ENCODE measurements at regions not wholly inside any gene's neighbourhood (a gene's known extent, or its start where the extent isn't known, plus 50 kb on each side); places are given as distances from the start of the nearest gene placed in this dataset.
"Not testable (repeated sequence)": the region's sequence is repeated elsewhere in the genome, so short reads cannot be mapped to it uniquely, and the experiment has no call there.

DNA sequence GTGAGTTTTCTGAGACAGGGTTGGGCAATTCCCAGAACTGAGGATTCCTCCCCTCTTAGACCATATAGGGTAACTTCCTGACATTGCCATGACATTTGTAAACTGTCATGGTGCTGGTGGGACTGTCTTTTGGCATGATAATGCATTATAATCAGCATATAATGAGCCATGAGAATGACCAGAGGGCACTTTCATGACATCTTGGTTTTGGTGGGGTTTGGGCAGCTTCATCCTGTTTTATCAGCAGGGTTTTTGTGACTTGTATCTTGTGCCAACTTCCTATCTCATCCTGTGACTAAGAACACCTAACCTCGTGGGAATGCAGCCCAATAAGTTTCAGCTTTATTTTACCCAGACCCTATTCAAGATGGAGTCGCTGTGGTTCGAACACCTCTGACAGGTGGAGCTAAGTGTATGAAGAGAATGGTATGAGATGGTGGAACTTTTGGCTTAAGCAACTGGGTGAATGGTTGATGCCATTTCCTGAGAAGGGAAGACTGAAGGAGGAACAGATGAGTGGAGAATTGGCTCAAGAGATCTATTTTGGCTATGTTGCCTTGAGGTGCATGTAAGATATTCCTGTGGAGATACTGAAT, 217.3 kb downstream of the RAB11FIP4 start:
- ATAC-seq (no peak), DNase-seq (ENCODE audit: low spot score in 2 of 2) (no peak)
- Mint-ChIP-seq H3K4me1 (no peaks in the 10 kb centered on the region), H3K9me3 (no peaks in the 10 kb centered on the region), H3K4me3 (no peak overlapping the region), H3K27ac (no peak overlapping the region), H3K36me3 (no peaks in the 10 kb centered on the region)

DNA sequence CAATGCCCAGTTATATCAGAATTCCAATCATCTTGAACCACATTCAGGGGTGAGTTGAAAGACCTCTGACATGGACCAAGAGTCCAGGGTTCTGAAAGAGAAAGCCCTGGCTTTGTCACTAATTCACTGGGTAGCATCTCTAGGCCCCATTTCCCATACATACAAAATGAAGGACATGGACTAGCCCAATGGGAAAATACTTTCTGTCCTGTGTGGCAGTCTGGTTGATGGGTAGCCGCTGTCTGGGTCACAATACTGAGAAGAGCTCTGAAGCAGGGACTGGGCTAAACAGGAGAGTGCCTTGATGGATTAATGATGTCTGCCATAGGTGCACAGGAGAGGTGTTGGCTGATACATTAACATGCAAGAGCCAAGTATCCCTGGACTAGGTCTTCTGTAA, 214.3 kb downstream of the RAB11FIP4 start:
- H3K4me1 Mint-ChIP-seq, result no peaks in the 10 kb centered on the region
- no peak overlapping the region for H3K4me3 Mint-ChIP-seq
- H3K9me3 Mint-ChIP-seq, result no peaks in the 10 kb centered on the region
- H3K27ac Mint-ChIP-seq, result no peak overlapping the region
- DNase-seq (ENCODE audit: low spot score in 2 of 2), result no peak
- H3K36me3 Mint-ChIP-seq, result no peaks in the 10 kb centered on the region
- no peak for ATAC-seq

DNA sequence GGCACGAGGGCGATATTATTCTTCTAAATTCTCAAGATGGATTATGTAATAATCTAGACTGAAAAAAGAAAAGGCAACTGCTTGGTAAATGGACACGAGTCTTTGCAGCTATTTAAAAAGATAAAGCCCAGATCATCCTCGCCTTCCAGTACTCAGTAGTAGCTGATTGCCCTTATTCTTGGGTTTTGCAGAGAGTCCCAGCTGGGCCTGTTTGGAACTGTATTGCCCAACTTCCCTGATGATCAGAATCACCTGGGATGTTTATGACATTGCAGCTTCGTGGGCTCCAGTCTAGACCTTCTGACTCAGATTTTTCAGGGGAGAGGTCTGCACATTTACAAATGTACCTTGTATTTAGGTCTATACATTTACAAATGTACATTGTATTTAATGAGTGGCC, 213.5 kb downstream of the RAB11FIP4 start:
- Mint-ChIP-seq H3K4me3 (no peak overlapping the region), H3K27ac (no peak overlapping the region), H3K36me3 (no peaks in the 10 kb centered on the region), H3K4me1 (no peaks in the 10 kb centered on the region), H3K9me3 (no peaks in the 10 kb centered on the region)
- ATAC-seq (no peak), DNase-seq (ENCODE audit: low spot score in 2 of 2) (no peak)

DNA sequence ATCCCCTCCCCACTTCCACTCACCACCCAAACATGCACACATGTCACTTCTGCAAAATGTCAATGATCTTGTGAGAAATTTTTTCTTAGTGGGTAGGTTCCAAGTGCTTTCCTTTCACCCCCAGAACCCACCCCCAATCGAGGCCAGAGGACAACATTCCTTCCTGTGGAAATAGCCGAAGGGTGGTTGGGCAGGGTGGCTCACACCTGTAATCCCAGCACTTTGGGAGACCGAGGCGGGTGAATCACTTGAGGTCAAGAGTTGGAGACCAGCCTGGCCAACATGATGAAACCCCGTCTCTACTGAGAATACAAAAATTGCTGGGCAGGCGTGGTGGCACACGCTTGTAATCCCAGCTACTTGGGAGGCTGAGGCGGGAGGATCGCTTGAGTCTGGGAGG, 208.7 kb downstream of the RAB11FIP4 start:
- not testable (repeated sequence) for H3K36me3 Mint-ChIP-seq; H3K27ac Mint-ChIP-seq; H3K4me1 Mint-ChIP-seq; DNase-seq (ENCODE audit: low spot score in 2 of 2); H3K9me3 Mint-ChIP-seq; H3K4me3 Mint-ChIP-seq; ATAC-seq

DNA sequence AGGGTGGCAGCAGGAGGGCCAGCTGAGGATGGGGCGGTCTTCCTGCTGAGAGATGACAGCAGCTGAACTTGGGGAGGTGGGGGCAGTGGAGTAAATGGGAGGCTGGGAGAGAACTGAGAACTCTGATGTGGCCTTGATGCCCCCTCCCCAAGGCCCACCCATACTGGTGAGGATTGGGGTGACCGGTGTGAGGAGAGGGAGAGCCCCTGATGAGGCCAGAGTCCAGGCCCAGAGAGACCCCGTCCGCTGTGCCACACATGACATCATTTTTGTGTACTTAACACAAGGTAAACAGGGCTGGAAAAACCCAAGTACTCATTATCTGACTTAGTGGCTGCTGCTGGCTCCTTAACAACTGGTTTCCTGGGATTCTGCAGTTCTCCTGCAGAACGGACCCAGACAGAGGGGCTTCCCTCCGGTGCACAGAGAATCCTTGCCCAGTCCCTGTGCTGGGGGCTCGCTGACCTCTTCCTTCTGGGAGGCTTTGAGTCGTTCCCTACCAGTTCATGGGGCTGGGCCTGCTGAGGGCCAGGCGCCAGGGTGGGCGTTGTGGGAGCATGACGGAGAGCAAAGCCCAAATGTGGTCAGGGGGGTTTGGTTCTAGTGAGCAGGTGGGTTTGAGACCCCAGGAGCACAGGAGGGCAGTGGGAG, 207.6 kb downstream of the RAB11FIP4 start:
- H3K27ac Mint-ChIP-seq, result no peak overlapping the region
- H3K36me3 Mint-ChIP-seq, result no peaks in the 10 kb centered on the region
- ATAC-seq (no peak), DNase-seq (ENCODE audit: low spot score in 2 of 2) (no peak)
- H3K4me1 Mint-ChIP-seq, result peaks cover 8% of the 10 kb centered on the region
- no peaks in the 10 kb centered on the region for H3K9me3 Mint-ChIP-seq
- H3K4me3 Mint-ChIP-seq, result no peak overlapping the region

DNA sequence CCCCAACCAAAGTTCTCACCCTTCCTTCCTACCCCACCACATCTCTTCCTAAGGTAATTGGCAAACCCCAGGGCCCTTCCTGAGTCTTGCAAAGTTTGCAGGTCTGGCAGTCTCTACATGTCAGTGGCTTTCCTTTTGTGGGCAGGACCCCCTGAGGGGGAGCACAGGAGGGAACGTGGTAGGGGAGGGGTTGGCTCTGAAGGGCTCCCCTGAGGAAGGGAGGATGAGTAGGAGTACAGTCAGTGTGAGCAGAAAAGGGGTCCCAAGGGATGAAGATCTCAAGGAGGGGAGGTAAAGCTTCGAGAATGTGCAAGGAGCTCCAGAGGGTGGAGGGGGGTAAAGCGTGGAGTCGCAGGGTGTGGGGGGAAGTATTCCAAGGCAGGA, 206.9 kb downstream of the RAB11FIP4 start:
- Mint-ChIP-seq H3K4me1 (peaks cover 8% of the 10 kb centered on the region), H3K9me3 (no peaks in the 10 kb centered on the region), H3K4me3 (no peak overlapping the region), H3K36me3 (no peaks in the 10 kb centered on the region), H3K27ac (no peak overlapping the region)
- ATAC-seq (no peak), DNase-seq (ENCODE audit: low spot score in 2 of 2) (no peak)

DNA sequence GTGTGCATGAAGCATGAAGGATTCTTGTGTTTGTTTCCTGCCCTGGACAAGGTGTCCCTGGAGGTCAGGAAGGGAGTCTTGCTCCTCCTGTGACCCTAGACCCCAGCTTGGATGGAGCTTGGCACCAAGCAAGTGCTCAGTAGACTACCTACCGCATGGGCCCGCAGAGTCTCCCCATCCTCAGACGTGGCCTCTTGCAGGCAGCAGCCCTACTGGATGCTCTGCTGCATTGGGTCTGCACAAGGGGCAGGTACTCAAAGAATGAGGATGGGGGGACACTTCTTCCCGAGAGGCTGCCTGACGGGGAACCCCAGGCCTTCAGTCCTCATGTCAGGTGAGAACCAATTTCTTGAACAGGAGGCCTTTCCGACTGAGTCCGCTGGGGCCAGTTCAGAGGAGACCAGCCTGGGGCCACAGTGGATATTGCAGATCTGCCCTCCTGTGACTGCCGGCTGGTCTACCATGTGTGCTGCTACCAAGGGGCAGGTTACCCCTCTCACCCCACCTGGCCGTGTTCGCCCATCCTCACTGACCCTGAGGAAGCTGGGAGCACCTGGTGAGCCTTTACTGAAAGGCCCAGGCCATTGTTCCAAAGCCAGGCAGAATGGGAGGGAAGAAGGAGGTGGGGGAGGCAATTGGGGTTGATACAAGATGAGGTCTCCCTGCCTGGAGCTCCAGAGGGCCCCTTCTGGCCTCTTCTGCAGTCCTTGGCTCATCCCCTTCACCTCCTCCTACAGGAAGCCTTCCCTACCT, 206.3 kb downstream of the RAB11FIP4 start:
- Mint-ChIP-seq H3K27ac (no peak overlapping the region), H3K36me3 (no peaks in the 10 kb centered on the region)
- no peak for ATAC-seq

DNA sequence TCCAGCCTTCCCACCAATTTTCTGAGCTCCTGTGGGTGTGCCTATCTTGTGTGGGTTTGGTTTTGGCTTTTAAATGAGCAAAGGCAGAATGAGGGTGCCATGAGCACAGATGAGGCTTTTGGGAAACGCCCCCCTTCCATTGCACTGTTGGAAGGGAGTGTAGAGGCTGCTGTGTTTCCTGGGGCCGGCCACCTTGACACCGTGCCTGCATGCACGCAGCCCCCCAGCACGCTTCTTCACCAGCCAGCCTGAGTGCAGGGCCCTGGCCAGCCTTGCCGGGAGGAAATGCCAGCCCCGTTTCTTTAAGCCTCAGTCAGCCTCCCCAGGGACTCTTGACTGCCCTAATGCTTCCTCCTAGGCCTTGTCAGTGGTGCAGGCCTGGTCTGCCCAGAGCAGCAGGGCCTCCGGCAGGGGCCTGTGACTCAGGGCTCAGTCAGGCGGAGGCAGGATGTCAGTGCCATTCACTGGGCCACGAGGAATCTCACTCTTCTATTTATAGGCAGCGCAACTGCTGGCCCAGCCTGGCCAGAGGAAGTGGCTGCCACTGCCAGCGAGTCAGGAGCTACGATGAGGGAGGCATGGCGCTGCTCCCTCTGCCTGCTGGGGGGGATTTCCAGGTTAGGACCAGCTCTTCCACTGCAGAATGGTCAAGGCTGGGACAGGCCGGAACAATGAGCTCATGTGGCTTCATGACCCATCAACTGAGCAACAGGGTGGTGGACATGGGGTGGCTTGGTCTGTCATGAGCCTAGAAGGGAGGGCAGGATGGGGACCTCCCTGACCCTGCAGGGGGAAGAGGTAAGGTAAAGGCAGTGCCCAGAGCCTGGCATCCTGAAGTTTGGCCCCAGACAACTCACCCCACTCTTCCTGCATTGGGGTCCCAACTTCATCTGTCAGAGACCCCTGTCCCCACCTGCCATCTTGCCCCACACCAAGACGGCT, 205.2 kb downstream of the RAB11FIP4 start:
- Mint-ChIP-seq H3K36me3 (no peaks in the 10 kb centered on the region), H3K4me1 (peaks cover 8% of the 10 kb centered on the region), H3K4me3 (no peak overlapping the region), H3K27ac (peak overlapping the region; percentile 32), H3K9me3 (no peaks in the 10 kb centered on the region)
- DNase-seq (ENCODE audit: low spot score in 2 of 2) (no peak), ATAC-seq (peak; percentile 92)

More for the DNA sequence above, 206.3 kb downstream of the RAB11FIP4 start:
- no peak overlapping the region for H3K4me3 Mint-ChIP-seq
- no peak for DNase-seq (ENCODE audit: low spot score in 2 of 2)
- H3K9me3 Mint-ChIP-seq, result no peaks in the 10 kb centered on the region
- peaks cover 8% of the 10 kb centered on the region for H3K4me1 Mint-ChIP-seq

DNA sequence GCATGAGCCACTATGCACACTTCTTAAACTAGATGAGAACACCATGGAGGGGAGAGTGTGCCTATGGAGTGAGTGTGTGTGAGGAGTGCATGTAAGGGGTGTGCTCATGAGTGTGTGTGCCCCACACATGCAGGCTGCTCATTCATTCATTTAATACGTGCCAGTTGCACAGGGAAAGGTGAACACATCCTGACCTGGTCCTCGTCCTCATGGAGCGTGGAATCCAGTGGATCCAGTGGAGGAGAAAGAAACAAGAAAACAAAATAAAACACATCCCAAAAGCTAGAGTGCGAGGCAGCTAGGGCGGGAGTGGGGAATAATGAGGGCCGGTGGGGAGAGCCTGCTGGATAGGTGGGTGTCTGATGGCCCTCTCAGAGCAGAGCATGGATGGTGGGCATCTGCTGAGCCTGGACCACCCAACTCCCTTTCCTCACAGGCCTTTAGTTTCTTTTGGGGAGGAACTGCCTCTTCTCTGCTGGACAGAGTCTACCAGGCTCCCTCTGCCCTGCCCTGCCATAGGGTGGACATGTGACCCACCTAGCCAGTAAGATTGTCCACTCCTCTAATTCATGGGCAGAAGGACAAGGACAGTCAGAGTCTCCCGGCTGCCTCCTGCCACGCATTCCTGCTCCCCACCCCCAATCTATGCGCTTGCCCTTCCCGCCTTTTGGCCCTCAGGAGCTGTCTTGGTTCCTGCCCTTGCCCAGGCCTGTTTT, 204.3 kb downstream of the RAB11FIP4 start:
- DNase-seq (ENCODE audit: low spot score in 2 of 2) (no peak), ATAC-seq (no peak)
- H3K27ac Mint-ChIP-seq, result peak overlapping the region; percentile 32
- no peaks in the 10 kb centered on the region for H3K9me3 Mint-ChIP-seq
- H3K36me3 Mint-ChIP-seq, result no peaks in the 10 kb centered on the region
- H3K4me3 Mint-ChIP-seq, result no peak overlapping the region
- peaks cover 8% of the 10 kb centered on the region for H3K4me1 Mint-ChIP-seq

DNA sequence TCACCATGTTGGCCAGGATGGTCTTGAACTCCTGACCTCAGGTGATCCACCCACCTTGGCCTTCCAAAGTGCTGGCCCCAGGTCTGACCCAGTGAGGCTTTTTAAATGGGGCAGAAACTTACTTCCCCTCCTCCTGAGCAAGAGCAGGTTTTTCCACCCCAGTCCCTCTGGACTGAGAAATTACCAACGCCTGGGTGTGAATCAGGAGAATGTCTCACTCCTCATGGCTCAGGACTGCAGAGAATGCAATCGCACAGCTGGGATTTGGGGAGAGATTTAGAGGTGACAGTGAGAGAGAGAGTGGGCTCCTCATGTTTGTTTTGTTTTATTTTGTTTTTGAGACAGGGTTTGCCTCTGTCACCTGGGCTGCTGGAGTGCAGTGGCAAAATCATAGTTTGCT, 203.6 kb downstream of the RAB11FIP4 start:
- H3K36me3 Mint-ChIP-seq, result no peaks in the 10 kb centered on the region
- DNase-seq (ENCODE audit: low spot score in 2 of 2) (no peak), ATAC-seq (no peak)

DNA sequence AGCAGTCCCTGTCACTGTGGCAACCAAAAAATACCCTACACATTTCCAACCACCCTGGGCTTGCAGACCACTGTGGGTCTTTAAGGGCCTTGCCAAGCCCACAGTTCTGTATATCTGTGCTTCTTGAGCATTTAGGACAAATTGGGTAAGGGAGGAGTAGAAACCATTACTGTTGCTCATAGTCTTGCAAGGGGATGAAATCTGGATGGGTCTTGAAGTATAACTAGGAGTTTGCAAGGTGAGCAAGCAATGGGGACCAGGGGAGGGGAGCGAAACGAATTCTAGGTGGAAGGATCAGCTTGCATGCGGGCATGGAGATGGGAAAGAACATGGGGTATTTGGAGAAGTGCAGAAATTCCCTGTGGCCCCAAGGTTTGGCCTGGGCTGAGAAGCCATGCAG, 202.9 kb downstream of the RAB11FIP4 start:
- Mint-ChIP-seq H3K4me3 (no peak overlapping the region), H3K9me3 (no peaks in the 10 kb centered on the region), H3K4me1 (peaks cover 8% of the 10 kb centered on the region), H3K36me3 (no peaks in the 10 kb centered on the region), H3K27ac (no peak overlapping the region)
- no peak for ATAC-seq
- no peak for DNase-seq (ENCODE audit: low spot score in 2 of 2)

More for the DNA sequence above, 203.6 kb downstream of the RAB11FIP4 start:
- Mint-ChIP-seq H3K9me3 (no peaks in the 10 kb centered on the region), H3K4me1 (peaks cover 8% of the 10 kb centered on the region), H3K27ac (no peak overlapping the region), H3K4me3 (no peak overlapping the region)

DNA sequence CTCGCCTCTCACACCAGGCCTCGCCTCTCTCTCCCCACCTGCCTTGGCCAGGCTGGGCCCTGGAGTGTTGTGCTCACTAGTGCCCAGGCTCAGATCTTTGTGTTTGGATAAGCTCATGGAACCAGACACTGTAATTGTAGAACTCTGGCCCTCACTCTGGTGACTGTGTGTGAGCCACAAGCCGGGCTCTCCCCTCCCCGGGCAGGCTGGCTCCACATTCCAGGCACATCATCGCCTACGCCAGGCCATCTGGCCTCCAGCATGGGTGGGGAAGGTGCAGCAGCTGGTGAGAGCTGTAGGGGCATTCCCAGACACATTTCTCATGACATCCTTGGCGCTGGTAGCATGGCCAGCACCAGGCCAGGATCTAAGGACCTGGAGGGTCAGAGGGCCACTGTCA, 202.3 kb downstream of the RAB11FIP4 start:
- DNase-seq (ENCODE audit: low spot score in 2 of 2) (no peak), ATAC-seq (no peak)
- H3K27ac Mint-ChIP-seq, result no peak overlapping the region
- H3K9me3 Mint-ChIP-seq, result no peaks in the 10 kb centered on the region
- H3K4me3 Mint-ChIP-seq, result no peak overlapping the region
- no peaks in the 10 kb centered on the region for H3K36me3 Mint-ChIP-seq
- H3K4me1 Mint-ChIP-seq, result peaks cover 8% of the 10 kb centered on the region

DNA sequence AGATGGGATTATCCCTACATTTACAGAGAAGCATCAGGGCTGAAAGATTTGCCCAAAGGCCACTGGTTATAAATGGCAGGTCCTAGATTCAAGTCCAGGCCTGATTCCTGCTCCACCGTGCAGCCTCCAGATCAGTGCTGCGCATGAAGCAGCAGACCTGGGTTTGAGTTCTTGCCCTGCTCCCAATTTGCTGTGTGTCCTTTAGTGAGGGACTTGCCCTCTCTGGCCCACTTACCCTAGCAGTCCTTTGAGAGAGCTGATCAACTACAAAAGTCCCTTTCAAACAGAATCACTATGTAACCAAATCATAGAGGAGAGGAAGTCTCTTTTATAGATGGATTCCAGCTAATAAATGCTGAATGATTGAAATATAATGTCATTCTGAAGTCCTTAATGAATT, 200.4 kb downstream of the RAB11FIP4 start:
- ATAC-seq (no peak), DNase-seq (ENCODE audit: low spot score in 2 of 2) (no peak)
- no peaks in the 10 kb centered on the region for H3K36me3 Mint-ChIP-seq
- no peak overlapping the region for H3K27ac Mint-ChIP-seq
- no peak overlapping the region for H3K4me3 Mint-ChIP-seq
- H3K9me3 Mint-ChIP-seq, result no peaks in the 10 kb centered on the region
- H3K4me1 Mint-ChIP-seq, result peaks cover 8% of the 10 kb centered on the region

DNA sequence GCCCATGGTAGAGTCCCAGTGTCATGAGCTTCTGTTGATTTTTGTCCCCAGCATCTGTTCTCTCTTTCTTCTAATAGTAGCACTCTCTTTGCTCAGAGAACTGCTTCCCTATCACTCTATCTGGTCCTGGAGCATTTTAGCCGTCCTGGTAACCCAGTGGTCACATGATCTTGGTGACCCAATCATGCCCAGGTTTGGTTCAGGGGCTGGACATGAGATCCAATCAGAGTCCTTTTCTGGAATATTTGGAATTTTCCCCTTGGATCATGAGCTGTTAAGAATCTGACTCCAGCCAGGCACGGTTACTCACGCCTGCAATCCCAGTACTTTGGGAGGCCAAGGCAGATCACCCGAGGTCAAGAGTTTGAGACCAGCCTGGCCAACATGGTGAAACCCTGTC, 197.0 kb downstream of the RAB11FIP4 start:
- Mint-ChIP-seq H3K36me3 (no peaks in the 10 kb centered on the region), H3K27ac (no peak overlapping the region), H3K9me3 (no peaks in the 10 kb centered on the region), H3K4me3 (no peak overlapping the region), H3K4me1 (no peaks in the 10 kb centered on the region)
- ATAC-seq (no peak), DNase-seq (ENCODE audit: low spot score in 2 of 2) (no peak)

DNA sequence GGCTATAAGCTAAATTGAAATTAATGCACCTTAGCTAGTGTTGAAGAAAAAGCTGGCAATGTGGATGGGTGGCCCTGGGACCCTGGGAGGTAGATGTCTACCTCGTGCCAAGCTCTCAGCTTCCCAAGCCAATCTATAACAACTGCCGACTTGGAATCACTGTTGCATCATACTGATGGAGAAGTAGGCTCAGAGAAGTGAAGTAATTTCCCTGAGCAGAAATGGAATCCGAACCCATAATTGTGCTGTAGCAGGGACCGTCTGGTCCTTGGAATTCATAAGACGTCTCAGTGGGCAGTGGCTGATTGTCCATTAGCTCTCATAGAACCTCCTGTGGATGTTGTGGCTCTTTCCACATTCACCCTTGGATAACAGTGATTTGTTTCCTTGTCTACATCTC, 196.6 kb downstream of the RAB11FIP4 start:
- H3K4me3 Mint-ChIP-seq, result no peak overlapping the region
- H3K9me3 Mint-ChIP-seq, result no peaks in the 10 kb centered on the region
- no peak for ATAC-seq
- H3K27ac Mint-ChIP-seq, result no peak overlapping the region
- no peaks in the 10 kb centered on the region for H3K36me3 Mint-ChIP-seq
- no peaks in the 10 kb centered on the region for H3K4me1 Mint-ChIP-seq
- no peak for DNase-seq (ENCODE audit: low spot score in 2 of 2)
